GM23248 (cell line): ENCODE measurements at regions not wholly inside any gene's neighbourhood (a gene's known extent, or its start where the extent isn't known, plus 50 kb on each side); places are given as distances from the start of the nearest gene placed in this dataset.

Source experiments
- EZH2 ChIP-seq: fragments of 200-600 bp; sonication (generic); IDR thresholded peaks from 2 replicates; pipeline ENCODE4 v1.6.1; 2018; ENCODE audit warnings: antibody characterized with exemption, mild to moderate bottlenecking; ENCODE audit not compliant: insufficient read depth, poor library complexity, severe bottlenecking
- EZH2phosphoT487 ChIP-seq: fragments of 200-600 bp; sonication (generic); IDR thresholded peaks from 2 replicates; pipeline ENCODE4 v1.6.1; 2018; ENCODE audit warnings: antibody characterized with exemption, moderate library complexity, mild to moderate bottlenecking, low read depth; ENCODE audit not compliant: insufficient read depth

DNA sequence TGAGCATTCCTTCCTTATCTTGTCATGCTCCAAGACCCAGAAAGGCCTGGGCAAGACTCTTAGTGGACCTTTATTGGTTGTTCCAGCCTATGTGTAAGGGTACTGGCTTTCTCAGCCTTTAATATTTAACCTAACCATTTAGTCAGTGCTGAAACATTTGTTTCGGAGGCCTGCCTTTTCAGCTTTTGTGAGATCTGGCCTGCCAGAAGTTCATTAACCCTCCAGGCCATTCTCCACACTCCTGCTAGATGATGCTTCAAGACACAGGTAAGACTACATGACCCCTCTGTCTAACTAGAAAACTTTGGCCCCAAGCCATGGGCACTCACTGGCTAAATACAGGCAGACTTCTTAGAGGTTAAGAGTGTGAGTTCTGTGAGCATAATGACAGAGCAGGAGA is 138.4 kb upstream of the ZP4 start:
- TF ChIP-seq EZH2phosphoT487, result no peak
- TF ChIP-seq EZH2, result no peak
